HG02642 (cell line): ENCODE measurements at regions not wholly inside any gene's neighbourhood (a gene's known extent, or its start where the extent isn't known, plus 50 kb on each side); places are given as distances from the start of the nearest gene placed in this dataset.
A peak's percentile ranks its signal among the peaks of the same experiment; 100 is the strongest.

Experiments
- ATAC-seq: cut with Tn5 transposase; IDR thresholded peaks from one replicate; pipeline ENCODE4 v1.9.1; 2021; ENCODE audit warnings: mild to moderate bottlenecking; ENCODE audit not compliant: unreplicated experiment, poor library complexity

- no peak for ATAC-seq
These were observed 134.2 kb downstream of the OR13A1 start for GRCh38 chr10:45180946-45181875.

GRCh38 chr10:45183174-45183573 lies 132.2 kb downstream of the OR13A1 start:
- ATAC-seq, result no peak

- no peak for ATAC-seq
These were observed 117.5 kb downstream of the OR13A1 start for GRCh38 chr10:45197816-45198485.

GRCh38 chr10:45198486-45199204 lies 116.8 kb downstream of the OR13A1 start:
- no peak for ATAC-seq

DNA sequence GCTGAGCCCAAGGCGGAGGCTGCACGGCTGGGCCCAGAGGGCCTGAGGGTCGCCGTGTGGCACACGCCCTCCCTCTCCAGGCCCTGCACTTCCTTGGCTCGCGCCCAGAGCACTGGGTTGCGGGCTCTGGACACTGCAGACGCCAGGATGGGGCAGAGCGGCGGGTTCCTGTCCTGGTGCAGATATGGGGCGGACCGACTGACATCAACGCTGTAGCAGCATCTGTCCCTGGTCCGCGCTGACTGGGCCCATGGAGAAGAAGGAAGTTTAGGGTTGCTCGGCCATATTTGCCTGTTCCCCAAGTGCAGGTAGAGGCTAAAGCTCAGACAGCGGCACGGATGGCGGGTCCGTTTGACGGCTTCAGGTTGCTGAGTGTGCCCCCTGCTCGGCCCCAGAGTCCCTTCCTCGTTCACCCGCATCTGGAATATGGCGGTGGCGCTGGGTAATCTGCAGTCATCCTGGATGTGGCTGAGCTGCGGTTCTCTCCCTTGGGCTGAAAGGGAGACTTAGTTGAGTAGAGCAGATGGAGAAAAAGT lies 116.1 kb downstream of the OR13A1 start:
- ATAC-seq, result no peak

DNA sequence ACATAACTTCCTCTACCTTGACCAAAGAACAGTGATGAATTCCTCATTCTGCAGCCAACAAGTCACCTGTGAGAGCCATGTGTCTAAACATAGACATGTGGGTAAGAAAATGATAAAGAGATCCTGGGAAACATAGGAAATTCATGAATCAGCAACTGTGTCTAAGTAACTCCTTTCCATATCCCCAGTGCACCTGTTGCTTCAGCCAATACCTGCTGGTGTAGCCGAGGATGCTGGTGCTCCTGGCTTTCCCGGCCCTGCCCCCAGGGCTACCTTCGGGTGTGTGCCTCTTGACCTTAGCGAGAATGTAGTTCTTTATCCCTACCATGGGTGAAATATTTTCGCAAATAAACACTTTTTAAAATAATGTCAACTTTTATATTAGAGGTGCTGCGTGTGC lies 114.1 kb downstream of the OR13A1 start:
- no peak for ATAC-seq

DNA sequence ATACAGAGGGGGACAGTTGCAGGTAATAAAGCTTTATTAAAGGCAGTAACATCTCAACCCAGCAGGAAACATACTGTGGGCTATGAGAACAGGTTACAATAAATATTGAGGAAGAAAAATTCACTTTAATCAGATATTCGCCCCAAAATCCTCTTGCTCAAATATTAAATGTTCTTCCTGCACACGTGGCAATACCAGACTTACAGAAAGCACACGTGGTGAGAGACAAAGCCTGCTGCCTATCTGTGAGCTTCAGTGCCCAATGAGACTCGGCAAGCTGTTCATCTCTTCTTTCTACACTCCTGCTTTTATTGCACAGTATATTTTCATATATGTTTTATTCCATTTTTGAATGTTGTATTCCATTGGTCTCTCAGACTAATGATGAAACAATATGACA lies 113.2 kb downstream of the OR13A1 start:
- ATAC-seq, result no peak

GRCh38 chr10:45204954-45205775 lies 110.2 kb downstream of the OR13A1 start:
- no peak for ATAC-seq

- ATAC-seq, result no peak
These were observed 105.5 kb downstream of the OR13A1 start for GRCh38 chr10:45209888-45210287.

- ATAC-seq, result no peak
These were observed 103.8 kb downstream of the OR13A1 start for GRCh38 chr10:45211576-45211975.

DNA sequence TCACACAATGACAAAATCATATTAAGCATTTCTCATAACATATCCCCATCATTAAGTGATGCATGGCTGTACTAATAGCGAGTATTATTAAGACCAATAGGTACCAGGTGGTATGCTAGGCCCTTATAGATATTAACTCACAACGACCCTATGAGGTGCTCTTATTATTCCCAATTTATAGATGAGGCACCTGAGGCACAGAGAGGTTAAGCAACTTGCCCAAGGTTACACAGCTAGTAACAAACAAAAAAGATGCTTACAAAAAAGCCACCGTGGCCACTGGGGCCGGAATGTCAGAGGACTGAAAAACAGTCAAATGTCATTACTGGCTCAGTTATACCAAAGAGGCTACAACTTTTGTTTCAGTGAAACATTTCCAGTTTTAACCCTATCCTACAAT lies 96.0 kb downstream of the OR13A1 start:
- ATAC-seq, result no peak

- no peak for ATAC-seq
These were observed 94.5 kb downstream of the OR13A1 start for GRCh38 chr10:45220931-45221330.

GRCh38 chr10:45224219-45224841 lies 91.1 kb downstream of the OR13A1 start:
- no peak for ATAC-seq

GRCh38 chr10:45227042-45227441 lies 88.4 kb downstream of the OR13A1 start:
- no peak for ATAC-seq

DNA sequence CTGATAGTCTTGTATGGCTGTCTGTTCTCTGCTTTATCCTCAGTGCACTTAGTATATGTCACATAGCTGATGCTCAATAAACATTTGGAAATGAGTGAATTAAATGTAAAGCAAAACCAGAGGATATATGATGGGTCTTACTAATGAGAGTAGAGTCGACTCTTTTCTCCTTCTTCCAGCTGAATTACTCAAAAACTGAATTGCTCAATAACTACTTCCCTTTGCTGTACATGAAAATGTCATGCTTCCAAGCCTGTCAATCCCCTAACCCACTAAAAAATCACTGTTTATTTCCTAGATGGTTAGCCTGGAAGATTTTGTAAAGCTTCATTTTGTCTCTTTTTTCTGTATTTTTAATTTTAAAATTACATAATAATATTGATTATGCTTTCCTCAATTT lies 88.0 kb downstream of the OR13A1 start:
- ATAC-seq, result no peak

GRCh38 chr10:45229823-45230222 lies 85.6 kb downstream of the OR13A1 start:
- ATAC-seq, result no peak

- peak; percentile 64 for ATAC-seq
These were observed 80.1 kb downstream of the OR13A1 start for GRCh38 chr10:45235260-45235769.

GRCh38 chr10:45235798-45236220 lies 79.6 kb downstream of the OR13A1 start:
- ATAC-seq, result no peak

DNA sequence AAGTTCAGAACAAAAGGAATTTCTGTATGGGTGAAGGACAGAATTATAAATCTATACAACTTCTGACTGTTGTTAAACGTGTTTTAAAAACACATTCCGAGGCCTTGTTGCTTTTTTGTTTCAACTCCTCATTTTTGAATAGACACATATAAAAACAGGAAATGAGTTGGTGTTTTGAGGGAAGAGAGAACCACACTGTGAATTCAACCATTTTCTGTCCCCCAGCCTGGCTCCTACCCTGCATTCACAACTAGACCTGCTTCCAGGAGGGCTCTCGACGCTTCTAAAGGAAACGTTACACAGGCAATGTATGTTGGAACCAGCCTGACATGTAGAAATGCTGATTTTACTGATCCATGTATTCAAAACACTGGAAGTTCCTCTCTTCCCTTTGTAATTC lies 76.5 kb downstream of the OR13A1 start:
- ATAC-seq, result no peak
